NB4 (cell line): ENCODE measurements at regions not wholly inside any gene's neighbourhood (a gene's known extent, or its start where the extent isn't known, plus 50 kb on each side); places are given as distances from the start of the nearest gene placed in this dataset.

Source experiments
- DNase-seq: peaks from one replicate; pipeline ENCODE4 v3.0.0; 2010; ENCODE audit warnings: low read depth
- H3K4me3 ChIP-seq: one replicate; pipeline ENCODE4 v1.5.1; 2011; ENCODE audit warnings: mild to moderate bottlenecking, low read depth, low read length, moderate library complexity
- CTCF ChIP-seq: IDR thresholded peaks from one replicate; pipeline ENCODE4 v1.5.1; 2012; ENCODE audit warnings: low read depth, low read length
- MAX ChIP-seq: IDR thresholded peaks from 2 replicates; pipeline ENCODE4 v1.6.1; 2011; ENCODE audit warnings: low read depth, low read length
- MYC ChIP-seq: IDR thresholded peaks from 2 replicates; pipeline ENCODE4 v1.6.1; 2011; ENCODE audit warnings: low read depth, low read length
- POLR2A ChIP-seq: IDR thresholded peaks from 2 replicates; pipeline ENCODE4 v1.6.1; 2011; ENCODE audit warnings: mild to moderate bottlenecking; ENCODE audit not compliant: insufficient read length; ENCODE audit errors: extremely low read depth

- no peak for DNase-seq
- no peak overlapping the region for H3K4me3 ChIP-seq
- TF ChIP-seq MYC (no peak), CTCF (no peak), POLR2A (no peak), MAX (no peak)
These were observed 304.9 kb downstream of the IPMK start for GRCh38 chr10:57962839-57963238.

- no peak overlapping the region for H3K4me3 ChIP-seq
- TF ChIP-seq MYC = no peak
- no peak for TF ChIP-seq POLR2A
- no peak for TF ChIP-seq CTCF
- TF ChIP-seq MAX = no peak
- no peak for DNase-seq
These were observed 306.2 kb downstream of the IPMK start for GRCh38 chr10:57961487-57961886.

- TF ChIP-seq MYC (no peak), MAX (no peak), POLR2A (no peak), CTCF (no peak)
- no peak for DNase-seq
- no peak overlapping the region for H3K4me3 ChIP-seq
These were observed 307.3 kb downstream of the IPMK start for GRCh38 chr10:57960406-57960805.

GRCh38 chr10:57959318-57960006, 308.2 kb downstream of the IPMK start:
- TF ChIP-seq MAX = no peak
- TF ChIP-seq MYC = no peak
- no peak for TF ChIP-seq POLR2A
- TF ChIP-seq CTCF = no peak
- no peak overlapping the region for H3K4me3 ChIP-seq
- DNase-seq = no peak

GRCh38 chr10:57955076-57955475, 312.6 kb downstream of the IPMK start:
- TF ChIP-seq CTCF = no peak
- no peak for TF ChIP-seq MYC
- TF ChIP-seq MAX = no peak
- TF ChIP-seq POLR2A = no peak
- no peak for DNase-seq
- H3K4me3 ChIP-seq = no peak overlapping the region

GRCh38 chr10:57952741-57953140, 315.0 kb downstream of the IPMK start:
- no peak overlapping the region for H3K4me3 ChIP-seq
- no peak for DNase-seq
- no peak for TF ChIP-seq CTCF
